IMR-90 (cell line): ENCODE measurements at regions not wholly inside any gene's neighbourhood (a gene's known extent, or its start where the extent isn't known, plus 50 kb on each side); places are given as distances from the start of the nearest gene placed in this dataset.

ENCODE experiments used
- ATAC-seq: fragments of 200-7000 bp; cut with Tn5 transposase; 2 replicates; pipeline ENCODE4 v1.9.1; 2020; ENCODE audit warnings: low read depth, mild to moderate bottlenecking, moderate library complexity
- BruUV-seq: library from RNA; stranded (reverse); fragments of 400-500 nt; replicated peaks from 2 replicates; lab custom pipeline; 2021; lab: Mats Ljungman, UMichigan
- CTCF ChIA-PET: fragments of 300-600 bp; formaldehyde crosslinking; extraction: SDS; loops from one replicate; lab custom pipeline; 2021; ENCODE audit warnings: antibody characterized with exemption; lab: Yijun Ruan, JAX
- POLR2A ChIA-PET: fragments of 300-600 bp; sonication (Branson Sonifier 250); formaldehyde crosslinking; loops from one replicate; lab custom pipeline; 2022; ENCODE audit warnings: antibody characterized with exemption; ENCODE audit not compliant: unreplicated experiment; lab: Charles Lee
- DNase-seq: peaks from one replicate; pipeline ENCODE4 v3.0.0; 2013
- H2AFZ ChIP-seq: replicated peaks from 2 replicates; pipeline ENCODE3; 2013; ENCODE audit warnings: low read length, mild to moderate bottlenecking; ENCODE audit not compliant: poor library complexity
- H2AK5ac ChIP-seq: 2 replicates; pipeline ENCODE4 v1.6.1; 2013; ENCODE audit warnings: low read depth, low read length, inconsistent platforms
- H2AK9ac ChIP-seq: replicated peaks from 2 replicates; pipeline ENCODE3; 2013; ENCODE audit warnings: mild to moderate bottlenecking, low read depth, low read length, moderate library complexity; ENCODE audit not compliant: poor library complexity
- H2BK120ac ChIP-seq: 2 replicates; pipeline ENCODE4 v1.6.1; 2013; ENCODE audit warnings: low read depth, low read length, inconsistent platforms
- H2BK15ac ChIP-seq: 3 replicates; pipeline ENCODE4 v1.6.1; 2013; ENCODE audit warnings: low read depth, low read length, inconsistent platforms
- H2BK20ac ChIP-seq: 2 replicates; pipeline ENCODE4 v1.6.1; 2013; ENCODE audit warnings: low read depth, mild to moderate bottlenecking, inconsistent platforms, low read length, moderate library complexity
- H2BK5ac ChIP-seq: 2 replicates; pipeline ENCODE4 v1.6.1; 2013; ENCODE audit warnings: mild to moderate bottlenecking, low read depth, low read length, inconsistent platforms; ENCODE audit not compliant: poor library complexity, severe bottlenecking
- H3K14ac ChIP-seq: replicated peaks from 2 replicates; pipeline ENCODE4 v1.6.1; 2013; ENCODE audit warnings: low read depth, low read length, inconsistent platforms
- H3K18ac ChIP-seq: 2 replicates; pipeline ENCODE4 v1.6.1; 2013; ENCODE audit warnings: low read depth, low read length, control low read depth
- H3K23ac ChIP-seq: 2 replicates; pipeline ENCODE4 v1.6.1; 2013; ENCODE audit warnings: low read depth, low read length, inconsistent platforms
- H3K27ac ChIP-seq: 2 replicates; pipeline ENCODE4 v1.5.1; 2013; ENCODE audit warnings: mild to moderate bottlenecking, control low read depth, low read length; ENCODE audit not compliant: insufficient read depth
- H3K27me3 ChIP-seq: 2 replicates; pipeline ENCODE4 v1.6.1; 2013; ENCODE audit warnings: low read length; ENCODE audit not compliant: control insufficient read depth, insufficient read depth
- H3K36me3 ChIP-seq: 2 replicates; pipeline ENCODE4 v1.6.1; 2013; ENCODE audit warnings: low read length, mixed read lengths; ENCODE audit not compliant: control insufficient read depth, insufficient read depth
- H3K4ac ChIP-seq: 2 replicates; pipeline ENCODE4 v1.6.1; 2013; ENCODE audit warnings: low read depth, low read length, inconsistent platforms
- H3K4me1 ChIP-seq: 2 replicates; pipeline ENCODE4 v1.6.1; 2013; ENCODE audit warnings: low read length, mixed read lengths; ENCODE audit not compliant: control insufficient read depth, insufficient read depth
- H3K4me2 ChIP-seq: 2 replicates; pipeline ENCODE4 v1.6.1; 2013; ENCODE audit warnings: low read depth, mild to moderate bottlenecking, control low read depth, low read length, moderate library complexity
- H3K4me3 ChIP-seq: 2 replicates; pipeline ENCODE4 v1.5.1; 2013; ENCODE audit warnings: low read depth, mild to moderate bottlenecking, control low read depth, low read length, moderate library complexity; ENCODE audit not compliant: insufficient read depth
- H3K56ac ChIP-seq: 2 replicates; pipeline ENCODE4 v1.6.1; 2013; ENCODE audit warnings: low read length, inconsistent platforms; ENCODE audit not compliant: insufficient read depth; ENCODE audit errors: extremely low read depth
- H3K79me1 ChIP-seq, 2 experiments: 2 replicates each; pipeline ENCODE4 v1.6.1; 2013; ENCODE audit warnings: low read length in 2 of 2, inconsistent platforms in 1 of 2, low read depth in 1 of 2
- H3K9ac ChIP-seq: 2 replicates; pipeline ENCODE4 v1.6.1; 2013; ENCODE audit warnings: low read depth, low read length, control low read depth
- H3K9me1 ChIP-seq: 2 replicates; pipeline ENCODE4 v1.6.1; 2013; ENCODE audit warnings: low read length, inconsistent platforms; ENCODE audit not compliant: insufficient read depth
- H3K9me3 ChIP-seq: 2 replicates; pipeline ENCODE4 v1.6.1; 2013; ENCODE audit warnings: low read length; ENCODE audit not compliant: control insufficient read depth, insufficient read depth
- H4K20me1 ChIP-seq: 2 replicates; pipeline ENCODE4 v1.6.1; 2013; ENCODE audit warnings: low read length, inconsistent platforms; ENCODE audit not compliant: insufficient read depth
- H4K5ac ChIP-seq: 2 replicates; pipeline ENCODE4 v1.6.1; 2013; ENCODE audit warnings: mild to moderate bottlenecking, low read depth, low read length, control low read depth
- H4K8ac ChIP-seq, 2 experiments: 2 replicates each; pipeline ENCODE4 v1.6.1; 2013; ENCODE audit warnings: low read depth in 2 of 2, low read length in 2 of 2, control low read depth in 1 of 2, inconsistent platforms in 1 of 2
- H4K91ac ChIP-seq: 2 replicates; pipeline ENCODE4 v1.6.1; 2013; ENCODE audit warnings: low read depth, low read length, inconsistent platforms; ENCODE audit not compliant: insufficient read depth
- BHLHE40 ChIP-seq: fragments of 150-350 bp; IDR thresholded peaks from 2 replicates; pipeline ENCODE4 v1.6.1; 2016; ENCODE audit warnings: mild to moderate bottlenecking, low read depth, low read length
- CEBPB ChIP-seq: IDR thresholded peaks from 2 replicates; pipeline ENCODE4 v1.6.1; 2012; ENCODE audit warnings: low read depth, low read length, improper control_type of control experiment
- CHD1 ChIP-seq: IDR thresholded peaks from 2 replicates; pipeline ENCODE4 v1.6.1; 2012; ENCODE audit warnings: low read depth, low read length, improper control_type of control experiment
- ELK1 ChIP-seq: fragments of 150-350 bp; IDR thresholded peaks from 2 replicates; pipeline ENCODE4 v1.6.1; 2016; ENCODE audit warnings: low read depth, mild to moderate bottlenecking, low read length, moderate library complexity, borderline replicate concordance
- FOS ChIP-seq: fragments of 150-350 bp; IDR thresholded peaks from 2 replicates; pipeline ENCODE4 v1.6.1; 2016; ENCODE audit warnings: low read depth, low read length
- MAZ ChIP-seq: IDR thresholded peaks from 2 replicates; pipeline ENCODE4 v1.6.1; 2012; ENCODE audit warnings: low read depth, mild to moderate bottlenecking, low read length, improper control_type of control experiment, moderate library complexity, borderline replicate concordance
- MXI1 ChIP-seq: IDR thresholded peaks from 2 replicates; pipeline ENCODE4 v1.6.1; 2012; ENCODE audit warnings: low read depth, mild to moderate bottlenecking, low read length, moderate library complexity, borderline replicate concordance
- NFE2L2 ChIP-seq: fragments of 150-350 bp; IDR thresholded peaks from 2 replicates; pipeline ENCODE4 v1.6.1; 2016; ENCODE audit warnings: low read depth, mild to moderate bottlenecking, low read length
- POLR2A ChIP-seq: IDR thresholded peaks from 2 replicates; pipeline ENCODE4 v1.6.1; 2012; ENCODE audit warnings: mild to moderate bottlenecking, low read depth, low read length
- RAD21 ChIP-seq: IDR thresholded peaks from 2 replicates; pipeline ENCODE4 v1.6.1; 2012; ENCODE audit warnings: low read length, improper control_type of control experiment
- RCOR1 ChIP-seq: IDR thresholded peaks from 2 replicates; pipeline ENCODE4 v1.6.1; 2012; ENCODE audit warnings: mild to moderate bottlenecking, low read length, improper control_type of control experiment; ENCODE audit not compliant: insufficient replicate concordance
- RFX5 ChIP-seq: IDR thresholded peaks from 2 replicates; pipeline ENCODE4 v1.8.0; 2012; ENCODE audit warnings: low read depth, mild to moderate bottlenecking, low read length, moderate library complexity
- SMC3 ChIP-seq: fragments of 150-350 bp; IDR thresholded peaks from 2 replicates; pipeline ENCODE4 v1.6.1; 2016; ENCODE audit warnings: low read depth, mild to moderate bottlenecking, antibody characterized with exemption, low read length, moderate library complexity
- USF2 ChIP-seq: fragments of 150-350 bp; IDR thresholded peaks from 2 replicates; pipeline ENCODE4 v1.6.1; 2017; ENCODE audit warnings: mild to moderate bottlenecking, antibody characterized with exemption, low read length, low read depth
- WGBS, 2 experiments: methylation state at CpG; one replicate each; pipeline versions ENCODE4 v1.1.5 to v1.1.7; 2013; ENCODE audit warnings: missing lambda C conversion rate in 2 of 2; ENCODE audit not compliant: insufficient read length in 1 of 2; ENCODE audit errors: extremely low coverage in 2 of 2; 5-methylcytosine and 5-hydroxymethylcytosine counted together
- dilution Hi-C: fragments of 300-500 bp; cut with HindIII; formaldehyde crosslinking; loops from one replicate; pipeline ENCODE4 v1.14.3; 2018; ENCODE audit warnings: low sequenced_read_pairs; ENCODE audit not compliant: unreplicated experiment
- in situ Hi-C: fragments of 300-500 bp; cut with MboI; formaldehyde crosslinking; loops from 3 replicates; pipeline ENCODE4 v1.14.3; 2019; ENCODE audit warnings: low sequenced_read_pairs, inconsistent platforms, mixed read lengths
- intact Hi-C: fragments of 100-400 bp; cut with micrococcal nuclease; formaldehyde crosslinking; loops from 2 replicates; pipeline ENCODE4 v1.10.0; 2022

GRCh38 chr5:174400461-174400860 is 323.9 kb upstream of the MSX2 start:
- H4K20me1 ChIP-seq: no peaks in the 10 kb centered on the region
- H3K27ac ChIP-seq: no peak overlapping the region
- no peaks in the 10 kb centered on the region for H3K36me3 ChIP-seq
- intact Hi-C loops: no loop called here
- peaks cover 28% of the 10 kb centered on the region for H3K27me3 ChIP-seq
- no peak overlapping the region for H3K14ac ChIP-seq
- ChIA-PET CTCF (interaction anchor here (1.1 kb wide), 1 partner anchor 9 kb away, joined by 3 read pairs; no protein-coding TSS in a partner anchor), POLR2A (interaction anchor here (0.9 kb wide), 1 partner anchor 13 kb away, joined by 3 read pairs; no protein-coding TSS in a partner anchor)
- H3K23ac ChIP-seq: no peak overlapping the region
- no peak overlapping the region for H2BK120ac ChIP-seq
- H3K9ac ChIP-seq: no peak overlapping the region
- no peak overlapping the region for H2AK9ac ChIP-seq
- no peak overlapping the region for H2AK5ac ChIP-seq
- H3K4me1 ChIP-seq: no peaks in the 10 kb centered on the region
- dilution Hi-C loops: no loop called here
- no peak overlapping the region for H3K18ac ChIP-seq
- no peak overlapping the region for H3K4me2 ChIP-seq
- no peaks in the 10 kb centered on the region for H3K9me1 ChIP-seq
- ATAC-seq: no peak
- no peaks in the 10 kb centered on the region for H3K79me1 ChIP-seq
- in situ Hi-C loops: loop anchor here (25.0 kb wide), 1 partner anchor 337 kb away; no protein-coding TSS in a partner anchor
- H2BK5ac ChIP-seq: no peak overlapping the region
- no peak overlapping the region for H3K4me3 ChIP-seq
- H3K4ac ChIP-seq: no peak overlapping the region
- no TSS peak for BruUV-seq
- H3K9me3 ChIP-seq: no peaks in the 10 kb centered on the region
- TF ChIP-seq MXI1 (no peak), NFE2L2 (no peak), CHD1 (no peak), ELK1 (no peak), RCOR1 (no peak), FOS (no peak), MAZ (no peak), POLR2A (no peak), RFX5 (no peak), BHLHE40 (no peak), SMC3 (no peak), USF2 (no peak), CEBPB (no peak), RAD21 (no peak)
- H2BK20ac ChIP-seq: no peak overlapping the region
- H2BK15ac ChIP-seq: no peak overlapping the region
- no CpG with 5 or more reads among the region's 3 CpGs for WGBS, 2 experiments
- H4K5ac ChIP-seq: no peak overlapping the region
- no peak overlapping the region for H3K56ac ChIP-seq
- H2AFZ ChIP-seq: no peak overlapping the region
- H4K8ac ChIP-seq: no peak overlapping the region
- no peak overlapping the region for H4K91ac ChIP-seq
- no peak for DNase-seq
